A549 (cell line): ENCODE measurements at regions not wholly inside any gene's neighbourhood (a gene's known extent, or its start where the extent isn't known, plus 50 kb on each side); places are given as distances from the start of the nearest gene placed in this dataset.

ENCODE experiments used
- ATAC-seq, 2 experiments: fragments of 200-7000 bp in 1 of 2; fragments of >200 bp in 1 of 2; cut with Nextera tagmentation in 1 of 2; cut with Tn5 transposase in 1 of 2; 3 replicates each; pipeline versions ENCODE4 v1.8.0 to v1.9.1; 2018 to 2020; ENCODE audit warnings: mild to moderate bottlenecking in 1 of 2, moderate library complexity in 1 of 2
- CTCF ChIA-PET: fragments of 300-600 bp; sonication (Branson Sonifier 250); formaldehyde crosslinking; extraction: SDS; loops from one replicate; lab custom pipeline; 2021; ENCODE audit warnings: antibody characterized with exemption, inconsistent platforms; lab: Yijun Ruan, JAX
- POLR2A ChIA-PET: fragments of 350-600 bp; formaldehyde crosslinking; extraction: SDS; loops from one replicate; lab custom pipeline; 2021; ENCODE audit warnings: antibody characterized with exemption, inconsistent platforms; lab: Yijun Ruan, JAX
- DNase-seq, 2 experiments: peaks; one replicate each; pipeline versions ENCODE4 v3.0.0 to v3.0.0-alpha.2; 2011 to 2016; ENCODE audit warnings: low read depth in 1 of 2, low spot score in 1 of 2
- FAIRE-seq: peaks from 2 replicates; lab custom pipeline; 2011; peaks lifted over from hg19 to GRCh38; lab: Jason Lieb, UNC
- H3K27ac ChIP-seq, 2 experiments: fragments of >200 bp; sonication (Bioruptor Twin); formaldehyde crosslinking; 3 replicates each; pipeline ENCODE4 v1.5.1; 2016 to 2017
- H3K4me1 ChIP-seq: fragments of >200 bp; sonication (Bioruptor Twin); formaldehyde crosslinking; 3 replicates; pipeline ENCODE4 v1.6.1; 2016
- H3K4me2 ChIP-seq: fragments of >200 bp; sonication (Bioruptor Twin); formaldehyde crosslinking; 3 replicates; pipeline ENCODE4 v1.6.1; 2016
- H3K4me3 ChIP-seq: fragments of >200 bp; sonication (Bioruptor Twin); formaldehyde crosslinking; 3 replicates; pipeline ENCODE4 v1.5.1; 2016
- H3K9me3 ChIP-seq: fragments of >200 bp; sonication (Bioruptor Twin); formaldehyde crosslinking; 3 replicates; pipeline ENCODE4 v1.6.1; 2016
- CEBPB ChIP-seq, 2 experiments: fragments of >200 bp in 1 of 2; sonication (Bioruptor Twin) in 1 of 2; formaldehyde crosslinking in 1 of 2; IDR thresholded peaks; 2 replicates each; pipeline ENCODE4 v1.6.1; 2012 to 2016
- CHD4 ChIP-seq: fragments of 200-600 bp; sonication (generic); IDR thresholded peaks from 2 replicates; pipeline ENCODE4 v1.6.1; 2016; ENCODE audit warnings: antibody characterized with exemption, mild to moderate bottlenecking, borderline replicate concordance
- E2F6 ChIP-seq: IDR thresholded peaks from 2 replicates; pipeline ENCODE4 v1.6.1; 2012; ENCODE audit warnings: low read depth, borderline replicate concordance
- EHF ChIP-seq: fragments of 250-450 bp; sonication (Bioruptor Pico); IDR thresholded peaks from 2 replicates; pipeline ENCODE4 v1.5.0; 2020; ENCODE audit warnings: mild to moderate bottlenecking
- ELK1 ChIP-seq: fragments of 150-350 bp; IDR thresholded peaks from 2 replicates; pipeline ENCODE4 v1.6.1; 2014; ENCODE audit warnings: low read depth, mild to moderate bottlenecking, low read length
- EP300 ChIP-seq, 2 experiments: fragments of >200 bp; sonication (Bioruptor Twin); formaldehyde crosslinking; IDR thresholded peaks; 2 replicates in 1 of 2; 3 replicates in 1 of 2; pipeline ENCODE4 v1.6.1; 2016 to 2017
- HOXB13 ChIP-seq: fragments of 250-450 bp; sonication (Bioruptor Pico); IDR thresholded peaks from 2 replicates; pipeline ENCODE4 v1.5.0; 2020; ENCODE audit warnings: low read depth, mild to moderate bottlenecking, moderate library complexity
- JUNB ChIP-seq: fragments of >200 bp; sonication (Bioruptor Twin); formaldehyde crosslinking; IDR thresholded peaks from 2 replicates; pipeline ENCODE4 v1.6.1; 2016
- KDM1A ChIP-seq: fragments of 200-600 bp; sonication (generic); IDR thresholded peaks from 2 replicates; pipeline ENCODE4 v1.6.1; 2016; ENCODE audit warnings: low read depth, mild to moderate bottlenecking
- KDM5A ChIP-seq: fragments of 200-600 bp; sonication (generic); IDR thresholded peaks from 2 replicates; pipeline ENCODE4 v1.6.1; 2016; ENCODE audit warnings: antibody characterized with exemption, mild to moderate bottlenecking
- NFE2L2 ChIP-seq: fragments of 150-350 bp; conservative IDR thresholded peaks from 2 replicates; pipeline ENCODE4 v1.6.1; 2014; ENCODE audit warnings: low read length
- NPAS2 ChIP-seq: fragments of 250-450 bp; sonication (Bioruptor Pico); IDR thresholded peaks from 2 replicates; pipeline ENCODE4 v1.8.0; 2022; ENCODE audit warnings: mild to moderate bottlenecking, moderate library complexity, borderline replicate concordance
- PBX3 ChIP-seq: IDR thresholded peaks from 2 replicates; pipeline ENCODE4 v1.6.1; 2012
- POLR2A ChIP-seq: IDR thresholded peaks from 2 replicates; pipeline ENCODE4 v1.6.1; 2012; ENCODE audit warnings: mild to moderate bottlenecking, low read length
- POLR2AphosphoS2 ChIP-seq: conservative IDR thresholded peaks from 2 replicates; pipeline ENCODE4 v1.6.1; 2012; ENCODE audit warnings: low read length, improper control_type of control experiment, inconsistent platforms
- RAD21 ChIP-seq, 2 experiments: fragments of >200 bp in 1 of 2; sonication (Bioruptor Twin) in 1 of 2; formaldehyde crosslinking in 1 of 2; IDR thresholded peaks in 1 of 2; conservative IDR thresholded peaks in 1 of 2; 2 replicates in 1 of 2; 3 replicates in 1 of 2; pipeline ENCODE4 v1.6.1; 2012 to 2018; ENCODE audit warnings: inconsistent platforms in 1 of 2
- RARB ChIP-seq: fragments of 250-450 bp; sonication (Bioruptor Pico); IDR thresholded peaks from 2 replicates; pipeline ENCODE4 v1.8.0; 2021; ENCODE audit warnings: mild to moderate bottlenecking, moderate library complexity
- RFX5 ChIP-seq: fragments of 450-650 bp; IDR thresholded peaks from 2 replicates; pipeline ENCODE4 v1.7.1; 2014; ENCODE audit warnings: antibody characterized with exemption, mild to moderate bottlenecking, moderate library complexity
- SMC3 ChIP-seq: fragments of >200 bp; sonication (Bioruptor Twin); formaldehyde crosslinking; IDR thresholded peaks from 3 replicates; pipeline ENCODE4 v1.6.1; 2018; ENCODE audit warnings: inconsistent platforms
- SREBF2 ChIP-seq: fragments of 450-650 bp; IDR thresholded peaks from 2 replicates; pipeline ENCODE4 v1.6.1; 2014; ENCODE audit warnings: mild to moderate bottlenecking, moderate library complexity
- TFCP2L1 ChIP-seq: fragments of 250-450 bp; sonication (Bioruptor Pico); IDR thresholded peaks from 2 replicates; pipeline ENCODE4 v1.5.0; 2021; ENCODE audit warnings: mild to moderate bottlenecking
- ZFP36 ChIP-seq: fragments of 450-650 bp; IDR thresholded peaks from 2 replicates; pipeline ENCODE4 v1.6.1; 2014; ENCODE audit warnings: borderline replicate concordance; ENCODE audit not compliant: partially characterized antibody
- ZSCAN20 ChIP-seq: fragments of 250-450 bp; sonication (Bioruptor Pico); IDR thresholded peaks from 2 replicates; pipeline ENCODE4 v1.8.0; 2022; ENCODE audit warnings: mild to moderate bottlenecking, moderate library complexity
- WGBS: methylation state at CpG from one replicate; pipeline ENCODE4 v1.1.6; 2017; ENCODE audit errors: missing lambda C conversion rate; 5-methylcytosine and 5-hydroxymethylcytosine counted together
- TF ChIP-seq, protein P1 (sequence below): fragments of >200 bp; sonication (Bioruptor Twin); formaldehyde crosslinking; IDR thresholded peaks from 3 replicates; pipeline ENCODE4 v1.5.1; 2016

- no peak overlapping the region for H3K4me3 ChIP-seq
- TF ChIP-seq CEBPB (IDR thresholded peaks at IDR 0.05) (no peak), KDM1A (no peak), SREBF2 (no peak), NFE2L2 (no peak), SMC3 (no peak), ELK1 (no peak), RFX5 (no peak), JUNB (no peak), RAD21 (conservative IDR thresholded peaks at IDR 0.05 in 1 of 2, IDR thresholded peaks at IDR 0.05 in 1 of 2) (no peak), POLR2AphosphoS2 (no peak), CHD4 (no peak), E2F6 (no peak), NPAS2 (no peak), EP300 (IDR thresholded peaks at IDR 0.05) (no peak), EHF (CRISPR knock-in tag) (no peak), RARB (CRISPR knock-in tag) (no peak), POLR2A (no peak)
- TF ChIP-seq, protein P1, sequence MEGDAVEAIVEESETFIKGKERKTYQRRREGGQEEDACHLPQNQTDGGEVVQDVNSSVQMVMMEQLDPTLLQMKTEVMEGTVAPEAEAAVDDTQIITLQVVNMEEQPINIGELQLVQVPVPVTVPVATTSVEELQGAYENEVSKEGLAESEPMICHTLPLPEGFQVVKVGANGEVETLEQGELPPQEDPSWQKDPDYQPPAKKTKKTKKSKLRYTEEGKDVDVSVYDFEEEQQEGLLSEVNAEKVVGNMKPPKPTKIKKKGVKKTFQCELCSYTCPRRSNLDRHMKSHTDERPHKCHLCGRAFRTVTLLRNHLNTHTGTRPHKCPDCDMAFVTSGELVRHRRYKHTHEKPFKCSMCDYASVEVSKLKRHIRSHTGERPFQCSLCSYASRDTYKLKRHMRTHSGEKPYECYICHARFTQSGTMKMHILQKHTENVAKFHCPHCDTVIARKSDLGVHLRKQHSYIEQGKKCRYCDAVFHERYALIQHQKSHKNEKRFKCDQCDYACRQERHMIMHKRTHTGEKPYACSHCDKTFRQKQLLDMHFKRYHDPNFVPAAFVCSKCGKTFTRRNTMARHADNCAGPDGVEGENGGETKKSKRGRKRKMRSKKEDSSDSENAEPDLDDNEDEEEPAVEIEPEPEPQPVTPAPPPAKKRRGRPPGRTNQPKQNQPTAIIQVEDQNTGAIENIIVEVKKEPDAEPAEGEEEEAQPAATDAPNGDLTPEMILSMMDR: no peak
- TF ChIP-seq, all 56 proteins: peak for 0
- Histone ChIP-seq H3K9me3 (peaks cover 12% of the 10 kb centered on the region; the same call in 1 of the 3 replicates), H3K4me1 (peaks cover 11% of the 10 kb centered on the region; the same call in 2 of the 3 replicates), H3K4me2 (no peak overlapping the region), H3K27ac (no peak overlapping the region)
- ATAC-seq (no peak), FAIRE-seq (no peak), DNase-seq (no peak)
- POLR2A ChIA-PET: no interaction called here
- WGBS: 94% methylated on average over 3 of the region's 3 CpGs
- CTCF ChIA-PET: no interaction called here
These were observed 322.2 kb downstream of the SHANK2 start for GRCh38 chr11:70930215-70930614.

GRCh38 chr11:70931430-70931829, 320.9 kb downstream of the SHANK2 start:
- H3K4me1 ChIP-seq: peaks cover 14% of the 10 kb centered on the region; the same call in 2 of the 3 replicates
- FAIRE-seq (no peak), ATAC-seq (no peak), DNase-seq (no peak)
- ChIA-PET CTCF (no interaction called here), POLR2A (no interaction called here)
- TF ChIP-seq HOXB13 (no peak), EHF (CRISPR knock-in tag) (no peak), SMC3 (no peak), TFCP2L1 (CRISPR knock-in tag) (no peak), KDM5A (no peak)
- WGBS: 91% methylated on average over 12 of the region's 12 CpGs
- H3K27ac ChIP-seq: no peak overlapping the region
- H3K4me2 ChIP-seq: no peak overlapping the region
- peaks cover 12% of the 10 kb centered on the region; the same call in 1 of the 3 replicates for H3K9me3 ChIP-seq
- no peak overlapping the region for H3K4me3 ChIP-seq

GRCh38 chr11:70933981-70934583, 318.3 kb downstream of the SHANK2 start:
- POLR2A ChIA-PET: no interaction called here
- Histone ChIP-seq H3K4me3 (no peak overlapping the region), H3K9me3 (peaks cover 12% of the 10 kb centered on the region; the same call in 1 of the 3 replicates), H3K4me1 (peaks cover 14% of the 10 kb centered on the region; the same call in 2 of the 3 replicates), H3K4me2 (no peak overlapping the region; the same call in 2 of the 3 replicates), H3K27ac (peak overlapping the region; percentile 69 to 72)
- no peak for FAIRE-seq
- 93% methylated on average over 9 of the region's 10 CpGs for WGBS
- DNase-seq: no peak
- ATAC-seq: no peak
- TF ChIP-seq ZSCAN20 (CRISPR knock-in tag) (no peak), ZFP36 (no peak), PBX3 (no peak), HOXB13 (no peak)
- CTCF ChIA-PET: no interaction called here
